ENCODE measurements at regions not wholly inside any gene's neighbourhood (a gene's known extent, or its start where the extent isn't known, plus 50 kb on each side); places are given as distances from the start of the nearest gene placed in this dataset.

GRCh38 chr1:80645621-80646020, 1155.1 kb upstream of the ADGRL2 start:
- no peak overlapping the region for H3K27ac ChIP-seq
- H3K4me3 ChIP-seq: no peak overlapping the region
- no peaks in the 10 kb centered on the region for H3K27me3 ChIP-seq
- H3K4me1 ChIP-seq: no peaks in the 10 kb centered on the region
- TF ChIP-seq CTCF (IDR thresholded peaks at IDR 0.05) (no peak), POLR2A (IDR thresholded peaks at IDR 0.05) (no peak)
- no peaks in the 10 kb centered on the region for H3K36me3 ChIP-seq
- no peaks in the 10 kb centered on the region for H3K9me3 ChIP-seq
- DNase-seq: no peak

- Histone ChIP-seq H3K4me3 (peak overlapping the region in 2 of 4 donors; percentile 17 to 35), H3K36me3 (no peaks in the 10 kb centered on the region), H3K4me1 (no peaks in the 10 kb centered on the region), H3K27ac (peak overlapping the region in 2 of 4 donors; percentile 4 to 52), H3K27me3 (no peaks in the 10 kb centered on the region), H3K9me3 (no peaks in the 10 kb centered on the region)
- TF ChIP-seq POLR2A (IDR thresholded peaks at IDR 0.05) (no peak), CTCF (IDR thresholded peaks at IDR 0.05) (no peak)
- no peak for DNase-seq
Observed at GRCh38 chr1:80640978-80641377, 1159.8 kb upstream of the ADGRL2 start.

- TF ChIP-seq CTCF (IDR thresholded peaks at IDR 0.05) (no peak), POLR2A (IDR thresholded peaks at IDR 0.05) (no peak)
- H3K36me3 ChIP-seq: no peaks in the 10 kb centered on the region
- H3K4me1 ChIP-seq: no peaks in the 10 kb centered on the region
- H3K27ac ChIP-seq: peak overlapping the region in 2 of 4 donors; percentile 16 to 50
- no peak overlapping the region for H3K4me3 ChIP-seq
- DNase-seq: no peak
- H3K9me3 ChIP-seq: no peaks in the 10 kb centered on the region
- H3K27me3 ChIP-seq: no peaks in the 10 kb centered on the region
Observed at GRCh38 chr1:80639777-80640533, 1160.8 kb upstream of the ADGRL2 start.

- no peaks in the 10 kb centered on the region for H3K9me3 ChIP-seq
- no peak overlapping the region for H3K27ac ChIP-seq
- H3K4me3 ChIP-seq: no peak overlapping the region
- H3K27me3 ChIP-seq: no peaks in the 10 kb centered on the region
- TF ChIP-seq POLR2A (IDR thresholded peaks at IDR 0.05) (no peak), CTCF (IDR thresholded peaks at IDR 0.05) (no peak)
- no peaks in the 10 kb centered on the region for H3K4me1 ChIP-seq
- no peak for DNase-seq
- no peaks in the 10 kb centered on the region for H3K36me3 ChIP-seq
Observed at GRCh38 chr1:80633947-80634706, 1166.6 kb upstream of the ADGRL2 start.

GRCh38 chr1:80632284-80632683, 1168.5 kb upstream of the ADGRL2 start:
- no peak overlapping the region for H3K4me3 ChIP-seq
- H3K27me3 ChIP-seq: no peaks in the 10 kb centered on the region
- H3K36me3 ChIP-seq: no peaks in the 10 kb centered on the region

More at GRCh38 chr1:80632284-80632683, 1168.5 kb upstream of the ADGRL2 start:
- Histone ChIP-seq H3K9me3 (no peaks in the 10 kb centered on the region), H3K27ac (no peak overlapping the region), H3K4me1 (no peaks in the 10 kb centered on the region)
- DNase-seq: no peak
- TF ChIP-seq CTCF (IDR thresholded peaks at IDR 0.05) (no peak), POLR2A (IDR thresholded peaks at IDR 0.05) (no peak)
